Fibroblast of skin of scalp (primary cell): ENCODE measurements at regions not wholly inside any gene's neighbourhood (a gene's known extent, or its start where the extent isn't known, plus 50 kb on each side); places are given as distances from the start of the nearest gene placed in this dataset.

Experiments used
- DNase-seq: peaks from one replicate; pipeline ENCODE4 v3.0.0-alpha.2; 2013

GRCh38 chr6:155970472-155970871 lies 514.8 kb upstream of the NOX3 start:
- no peak for DNase-seq

GRCh38 chr6:155968921-155969320 lies 513.3 kb upstream of the NOX3 start:
- no peak for DNase-seq

GRCh38 chr6:155967322-155967721 lies 511.7 kb upstream of the NOX3 start:
- DNase-seq: no peak

GRCh38 chr6:155964544-155964943 lies 508.9 kb upstream of the NOX3 start:
- no peak for DNase-seq

- DNase-seq: no peak
Measured at GRCh38 chr6:155962276-155962675, 506.6 kb upstream of the NOX3 start.

GRCh38 chr6:155959898-155960495 lies 504.4 kb upstream of the NOX3 start:
- no peak for DNase-seq

- DNase-seq: no peak
Measured at GRCh38 chr6:155958550-155958949, 502.9 kb upstream of the NOX3 start.

GRCh38 chr6:155955038-155955437 lies 499.4 kb upstream of the NOX3 start:
- no peak for DNase-seq

- DNase-seq: no peak
Measured at GRCh38 chr6:155954149-155954548, 498.5 kb upstream of the NOX3 start.

GRCh38 chr6:155949256-155949655 lies 493.6 kb upstream of the NOX3 start:
- no peak for DNase-seq

GRCh38 chr6:155946860-155947259 lies 491.2 kb upstream of the NOX3 start:
- no peak for DNase-seq

GRCh38 chr6:155943635-155944034 lies 488.0 kb upstream of the NOX3 start:
- DNase-seq: peak; percentile 27

- DNase-seq: no peak
Measured at GRCh38 chr6:155939253-155939652, 483.6 kb upstream of the NOX3 start.

GRCh38 chr6:155936551-155936950 lies 480.9 kb upstream of the NOX3 start:
- DNase-seq: peak; percentile 21

GRCh38 chr6:155936127-155936526 lies 480.5 kb upstream of the NOX3 start:
- no peak for DNase-seq

- no peak for DNase-seq
Measured at GRCh38 chr6:155916846-155917624, 461.4 kb upstream of the NOX3 start.

GRCh38 chr6:155915651-155916050 lies 460.0 kb upstream of the NOX3 start:
- no peak for DNase-seq

- no peak for DNase-seq
Measured at GRCh38 chr6:155913816-155914215, 458.2 kb upstream of the NOX3 start.

- no peak for DNase-seq
Measured at GRCh38 chr6:155909710-155910109, 454.1 kb upstream of the NOX3 start.

- DNase-seq: no peak
Measured at GRCh38 chr6:155895641-155896040, 440.0 kb upstream of the NOX3 start.

GRCh38 chr6:155894758-155895157 lies 439.1 kb upstream of the NOX3 start:
- no peak for DNase-seq

- DNase-seq: no peak
Measured at GRCh38 chr6:155894262-155894661, 438.6 kb upstream of the NOX3 start.

- DNase-seq: no peak
Measured at GRCh38 chr6:155890409-155890808, 434.8 kb upstream of the NOX3 start.

GRCh38 chr6:155889410-155889809 lies 433.8 kb upstream of the NOX3 start:
- no peak for DNase-seq

- DNase-seq: no peak
Measured at GRCh38 chr6:155887421-155887820, 431.8 kb upstream of the NOX3 start.
